Esophagus squamous epithelium (tissue), 4 donors: ENCODE measurements at regions not wholly inside any gene's neighbourhood (a gene's known extent, or its start where the extent isn't known, plus 50 kb on each side); places are given as distances from the start of the nearest gene placed in this dataset.

Experiments used
- POLR2A ChIP-seq, 4 donors: fragments of 450-650 bp; IDR thresholded peaks; one replicate each; pipeline ENCODE4 v1.6.1; 2017; ENCODE audit warnings: antibody characterized with exemption in 4 of 4, mild to moderate bottlenecking in 4 of 4, moderate library complexity in 3 of 4
- TF ChIP-seq, protein P1 (sequence below), 6 experiments: fragments of 450-650 bp in 4 of 6; fragments of 200-600 bp in 2 of 6; sonication (generic) in 2 of 6; IDR thresholded peaks; one replicate each; pipeline ENCODE4 v1.5.1; 2016 to 2019; ENCODE audit warnings: antibody characterized with exemption in 6 of 6, mild to moderate bottlenecking in 4 of 6, moderate library complexity in 4 of 6

GRCh38 chr20:4459081-4459480, 210.0 kb upstream of the ADRA1D start:
- TF ChIP-seq, protein P1, sequence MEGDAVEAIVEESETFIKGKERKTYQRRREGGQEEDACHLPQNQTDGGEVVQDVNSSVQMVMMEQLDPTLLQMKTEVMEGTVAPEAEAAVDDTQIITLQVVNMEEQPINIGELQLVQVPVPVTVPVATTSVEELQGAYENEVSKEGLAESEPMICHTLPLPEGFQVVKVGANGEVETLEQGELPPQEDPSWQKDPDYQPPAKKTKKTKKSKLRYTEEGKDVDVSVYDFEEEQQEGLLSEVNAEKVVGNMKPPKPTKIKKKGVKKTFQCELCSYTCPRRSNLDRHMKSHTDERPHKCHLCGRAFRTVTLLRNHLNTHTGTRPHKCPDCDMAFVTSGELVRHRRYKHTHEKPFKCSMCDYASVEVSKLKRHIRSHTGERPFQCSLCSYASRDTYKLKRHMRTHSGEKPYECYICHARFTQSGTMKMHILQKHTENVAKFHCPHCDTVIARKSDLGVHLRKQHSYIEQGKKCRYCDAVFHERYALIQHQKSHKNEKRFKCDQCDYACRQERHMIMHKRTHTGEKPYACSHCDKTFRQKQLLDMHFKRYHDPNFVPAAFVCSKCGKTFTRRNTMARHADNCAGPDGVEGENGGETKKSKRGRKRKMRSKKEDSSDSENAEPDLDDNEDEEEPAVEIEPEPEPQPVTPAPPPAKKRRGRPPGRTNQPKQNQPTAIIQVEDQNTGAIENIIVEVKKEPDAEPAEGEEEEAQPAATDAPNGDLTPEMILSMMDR (IDR thresholded peaks at IDR 0.05), result no peak
- TF ChIP-seq POLR2A (IDR thresholded peaks at IDR 0.05), result no peak
